Sigmoid colon (tissue), 4 donors: ENCODE measurements at regions not wholly inside any gene's neighbourhood (a gene's known extent, or its start where the extent isn't known, plus 50 kb on each side); places are given as distances from the start of the nearest gene placed in this dataset.

Experiments used
- POLR2A ChIP-seq, 2 donors: fragments of 450-650 bp; IDR thresholded peaks; one replicate each; pipeline ENCODE4 v1.6.1; 2016; ENCODE audit warnings: antibody characterized with exemption in 2 of 2, mild to moderate bottlenecking in 2 of 2, moderate library complexity in 2 of 2
- POLR2AphosphoS5 ChIP-seq, 4 donors: sonication (generic); formaldehyde crosslinking; IDR thresholded peaks; one replicate each; pipeline ENCODE4 v1.6.1; 2017; ENCODE audit warnings: antibody characterized with exemption in 4 of 4
- TF ChIP-seq, protein P1 (sequence below), 4 experiments: fragments of 450-650 bp in 3 of 4; fragments of 200-600 bp in 1 of 4; IDR thresholded peaks; one replicate each; pipeline ENCODE4 v1.5.1; 2016 to 2019; ENCODE audit warnings: antibody characterized with exemption in 4 of 4, mild to moderate bottlenecking in 3 of 4, moderate library complexity in 2 of 4

DNA sequence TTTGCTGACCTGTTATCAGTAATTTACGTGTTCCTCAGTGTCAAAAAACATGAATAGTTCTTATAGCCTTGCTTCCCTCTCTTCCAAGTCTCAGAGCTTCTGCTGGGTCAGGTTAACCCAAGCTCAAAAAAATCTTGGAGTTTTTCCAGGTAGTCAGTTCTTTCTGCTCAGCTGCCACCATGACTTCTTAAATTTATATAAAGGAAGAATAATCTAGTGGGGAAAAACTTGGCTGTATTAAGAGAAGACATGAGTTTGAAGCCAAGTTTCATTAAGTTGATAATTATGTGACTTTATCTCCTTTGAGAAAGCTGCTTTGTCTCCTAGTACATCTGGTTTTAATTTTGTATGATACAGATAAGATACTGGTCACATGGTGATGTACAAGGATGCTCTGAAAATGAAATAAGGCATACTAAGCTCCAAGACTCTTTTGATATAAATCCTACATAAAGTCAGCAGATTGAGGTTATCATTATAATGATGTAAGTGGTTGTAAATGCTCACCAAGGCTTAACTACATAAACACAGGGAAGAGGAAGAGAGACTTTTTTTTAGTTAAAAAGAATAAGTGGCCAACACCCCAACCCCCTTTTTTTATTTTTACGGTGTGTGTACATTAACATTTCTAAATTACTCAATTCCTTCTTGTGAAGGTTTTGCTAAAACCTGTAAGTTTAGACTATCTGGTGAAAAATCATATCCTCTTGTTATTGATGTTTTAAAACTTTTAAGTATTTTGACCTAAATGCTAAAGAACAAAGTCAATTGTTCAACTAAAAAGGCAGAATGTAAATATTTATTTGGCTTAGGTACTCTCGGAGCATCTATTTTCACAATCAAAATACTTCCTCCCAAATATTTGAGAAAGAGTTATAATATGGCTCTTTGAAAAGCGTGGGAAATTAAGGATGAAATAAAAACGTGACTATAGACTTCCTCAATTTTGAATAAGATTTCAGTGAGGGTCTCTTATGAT is 84.1 kb upstream of the SLC38A2 start:
- TF ChIP-seq, protein P1, sequence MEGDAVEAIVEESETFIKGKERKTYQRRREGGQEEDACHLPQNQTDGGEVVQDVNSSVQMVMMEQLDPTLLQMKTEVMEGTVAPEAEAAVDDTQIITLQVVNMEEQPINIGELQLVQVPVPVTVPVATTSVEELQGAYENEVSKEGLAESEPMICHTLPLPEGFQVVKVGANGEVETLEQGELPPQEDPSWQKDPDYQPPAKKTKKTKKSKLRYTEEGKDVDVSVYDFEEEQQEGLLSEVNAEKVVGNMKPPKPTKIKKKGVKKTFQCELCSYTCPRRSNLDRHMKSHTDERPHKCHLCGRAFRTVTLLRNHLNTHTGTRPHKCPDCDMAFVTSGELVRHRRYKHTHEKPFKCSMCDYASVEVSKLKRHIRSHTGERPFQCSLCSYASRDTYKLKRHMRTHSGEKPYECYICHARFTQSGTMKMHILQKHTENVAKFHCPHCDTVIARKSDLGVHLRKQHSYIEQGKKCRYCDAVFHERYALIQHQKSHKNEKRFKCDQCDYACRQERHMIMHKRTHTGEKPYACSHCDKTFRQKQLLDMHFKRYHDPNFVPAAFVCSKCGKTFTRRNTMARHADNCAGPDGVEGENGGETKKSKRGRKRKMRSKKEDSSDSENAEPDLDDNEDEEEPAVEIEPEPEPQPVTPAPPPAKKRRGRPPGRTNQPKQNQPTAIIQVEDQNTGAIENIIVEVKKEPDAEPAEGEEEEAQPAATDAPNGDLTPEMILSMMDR (IDR thresholded peaks at IDR 0.05), result no peak
- TF ChIP-seq POLR2AphosphoS5 (IDR thresholded peaks at IDR 0.05) (no peak), POLR2A (IDR thresholded peaks at IDR 0.05) (no peak)
